HG02938 (cell line): ENCODE measurements at regions not wholly inside any gene's neighbourhood (a gene's known extent, or its start where the extent isn't known, plus 50 kb on each side); places are given as distances from the start of the nearest gene placed in this dataset.
"Not testable (repeated sequence)": the region's sequence is repeated elsewhere in the genome, so short reads cannot be mapped to it uniquely, and the experiment has no call there.

ENCODE experiments used
- ATAC-seq: cut with Tn5 transposase; IDR thresholded peaks from one replicate; pipeline ENCODE4 v1.9.1; 2021; ENCODE audit warnings: mild to moderate bottlenecking, moderate library complexity; ENCODE audit not compliant: unreplicated experiment

DNA sequence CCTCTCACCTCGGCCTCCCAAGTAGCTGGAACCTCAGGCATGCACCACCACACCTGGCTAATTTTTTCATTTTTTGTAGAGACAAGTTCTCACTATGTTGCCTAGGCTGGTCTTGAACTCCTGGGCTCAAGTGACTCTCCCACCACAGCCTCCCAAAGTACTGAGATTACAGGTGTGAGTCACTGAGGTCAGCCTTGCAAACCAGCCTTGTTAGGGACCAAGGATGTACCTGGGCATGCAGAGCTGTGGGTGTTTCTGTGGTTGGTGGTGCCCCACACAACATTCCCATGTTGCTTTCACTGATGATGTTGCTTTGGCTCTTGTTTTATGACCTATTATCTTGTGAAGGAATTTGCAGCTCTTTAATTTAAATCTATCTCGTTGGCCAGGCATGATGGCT lies 54.8 kb downstream of the OTUD1 start:
- ATAC-seq = no peak

DNA sequence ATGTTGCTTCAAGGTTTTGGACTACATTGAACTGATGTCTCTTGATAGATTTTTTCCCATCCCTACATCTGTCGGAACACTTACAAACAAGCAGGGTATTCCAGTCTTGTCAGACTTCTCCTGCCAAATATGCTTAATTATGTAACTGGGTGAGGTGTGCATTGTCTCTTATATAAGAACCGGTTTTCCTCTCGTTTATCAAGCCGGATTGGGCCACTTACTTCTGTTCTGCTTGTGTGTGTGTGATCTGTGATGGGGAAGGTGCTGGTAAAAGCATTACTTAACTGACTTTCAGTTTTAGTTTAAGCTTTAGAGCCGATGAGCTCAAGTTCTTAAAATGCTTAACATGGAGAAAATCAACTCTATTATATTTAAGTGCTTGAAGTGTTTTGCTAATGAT lies 57.9 kb downstream of the OTUD1 start:
- ATAC-seq = no peak

DNA sequence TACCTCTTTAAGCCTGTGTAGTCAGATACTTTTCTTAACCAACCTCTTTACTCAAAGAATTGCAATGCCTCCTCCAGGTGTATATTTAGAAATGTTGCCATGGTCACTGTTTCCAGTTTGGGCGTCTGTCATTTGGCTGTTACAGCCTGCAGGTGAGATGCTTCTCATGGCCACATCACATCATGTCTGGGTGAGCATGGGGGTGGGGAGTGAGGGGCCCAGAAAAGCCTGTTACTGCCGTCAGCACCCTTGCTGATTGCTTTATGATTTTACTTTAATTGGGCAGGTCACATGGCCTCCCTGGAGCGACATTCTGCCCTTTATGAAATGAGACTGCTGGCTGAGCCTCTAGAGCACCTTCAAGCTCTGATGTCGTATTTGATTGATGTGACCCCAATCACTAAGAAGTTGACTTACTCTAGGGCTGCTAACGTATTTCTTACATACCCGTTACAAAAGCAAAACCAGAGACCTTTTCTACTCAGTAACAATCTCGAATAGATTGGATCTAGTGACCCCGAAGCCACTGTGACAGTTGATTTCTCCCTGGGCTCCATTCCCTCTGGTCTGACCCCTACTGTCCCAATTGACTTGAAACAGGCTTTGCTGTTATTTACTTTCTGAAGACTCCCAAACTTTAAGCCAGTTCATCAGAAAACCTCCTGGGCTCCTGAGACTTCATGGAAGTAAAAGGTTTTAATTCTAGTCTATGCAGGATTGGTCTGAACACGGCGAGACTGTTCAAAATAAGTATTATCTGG lies 60.7 kb downstream of the OTUD1 start:
- no peak for ATAC-seq

DNA sequence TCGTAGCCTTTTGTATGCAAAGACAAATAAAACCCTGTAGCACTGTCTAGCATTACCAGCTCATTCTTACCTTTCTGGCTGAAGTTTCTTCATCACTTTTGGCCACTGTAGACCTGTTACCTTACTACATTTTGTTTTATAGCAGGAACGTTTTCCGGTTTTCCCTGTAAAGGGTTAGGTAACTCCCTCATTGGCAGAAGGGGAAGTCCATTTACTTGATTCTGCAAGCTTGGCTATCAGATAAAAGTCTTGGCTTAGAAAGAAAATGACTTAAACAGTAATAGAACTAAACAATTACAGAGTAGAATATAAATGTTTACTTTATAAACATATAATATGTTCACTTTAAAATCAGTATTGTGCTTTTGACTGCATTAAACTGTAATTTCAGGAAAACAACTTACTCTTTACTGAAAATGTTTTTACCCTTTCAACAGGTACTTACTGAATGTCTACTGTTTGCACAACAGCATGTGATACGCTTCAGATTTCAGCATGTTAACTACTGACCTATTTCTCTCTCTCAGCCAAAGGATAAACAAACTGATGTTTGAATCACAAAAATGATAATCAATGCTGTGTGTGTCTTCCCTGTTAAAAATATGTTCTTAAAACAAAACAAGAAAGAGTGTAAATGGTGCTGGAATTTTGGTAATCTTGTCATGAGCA lies 67.1 kb downstream of the OTUD1 start:
- ATAC-seq = no peak

DNA sequence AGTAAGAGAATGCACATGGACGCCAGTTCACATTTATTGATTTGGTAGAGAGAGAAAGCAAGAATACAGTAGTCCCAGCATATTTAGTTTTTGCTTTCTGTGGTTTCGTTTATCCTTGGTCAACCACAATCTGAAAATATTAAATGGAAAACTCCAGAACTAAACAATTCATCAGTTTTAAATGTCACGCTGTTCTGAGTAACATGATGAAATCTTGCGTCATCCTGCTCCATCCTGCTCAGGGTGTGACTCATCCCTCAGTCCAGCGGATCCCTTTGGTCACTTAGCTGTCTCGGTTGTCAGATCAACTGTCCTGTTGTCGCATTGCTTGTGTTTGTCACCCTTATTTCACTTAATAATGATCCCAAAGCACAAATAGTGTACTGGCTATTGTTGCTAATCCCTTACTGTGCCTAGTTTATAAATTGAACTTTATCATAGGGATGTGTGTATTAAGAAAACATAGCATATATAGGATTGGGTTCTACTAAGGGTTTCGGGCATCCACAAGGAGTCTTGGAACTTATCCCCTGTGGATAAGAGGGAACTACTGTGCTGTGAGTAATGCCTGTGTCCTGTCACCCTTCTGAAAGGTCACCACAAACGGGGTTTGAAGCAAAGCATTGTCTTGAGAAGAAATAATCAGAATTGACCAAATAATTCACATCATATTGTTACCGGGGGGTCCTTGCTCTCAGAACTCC lies 73.6 kb downstream of the OTUD1 start:
- no peak for ATAC-seq

DNA sequence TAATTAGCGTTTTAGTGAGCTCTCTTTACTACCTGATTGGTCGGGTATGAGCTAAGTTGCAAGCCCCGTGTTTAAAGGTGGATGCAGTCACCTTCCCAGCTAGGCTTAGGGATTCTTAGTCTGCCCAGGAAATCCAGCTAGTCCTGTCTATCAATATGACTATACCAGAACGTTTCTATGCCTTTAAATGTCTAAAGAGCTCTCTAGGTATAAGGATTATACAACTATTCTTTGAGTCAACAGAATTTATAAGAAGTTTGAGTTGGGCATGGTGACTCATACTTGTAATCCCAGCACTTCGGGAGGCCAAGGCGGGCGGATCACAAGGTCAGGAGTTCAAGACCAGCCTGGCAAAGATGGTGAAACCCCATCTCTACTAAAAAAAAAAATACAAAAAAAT lies 74.7 kb downstream of the OTUD1 start:
- not testable (repeated sequence) for ATAC-seq

DNA sequence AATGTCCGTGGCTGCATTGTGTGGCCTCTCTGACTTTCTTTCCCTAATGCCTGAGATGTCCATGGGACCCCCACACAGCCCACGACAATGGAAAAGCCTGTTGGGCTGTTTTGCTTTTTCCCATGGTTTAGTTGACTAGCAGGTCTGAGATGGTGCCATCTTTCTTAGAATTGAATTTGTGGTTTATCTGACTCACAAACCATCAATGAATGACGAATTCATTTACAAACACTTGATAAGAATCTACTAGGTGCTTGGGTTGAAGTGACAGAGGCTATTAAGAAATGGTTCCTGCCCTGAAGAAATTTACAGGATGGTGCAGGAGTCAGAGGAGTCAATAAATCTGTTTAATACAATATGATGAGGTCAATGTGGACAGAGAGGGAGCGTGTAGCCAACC lies 75.4 kb downstream of the OTUD1 start:
- no peak for ATAC-seq

DNA sequence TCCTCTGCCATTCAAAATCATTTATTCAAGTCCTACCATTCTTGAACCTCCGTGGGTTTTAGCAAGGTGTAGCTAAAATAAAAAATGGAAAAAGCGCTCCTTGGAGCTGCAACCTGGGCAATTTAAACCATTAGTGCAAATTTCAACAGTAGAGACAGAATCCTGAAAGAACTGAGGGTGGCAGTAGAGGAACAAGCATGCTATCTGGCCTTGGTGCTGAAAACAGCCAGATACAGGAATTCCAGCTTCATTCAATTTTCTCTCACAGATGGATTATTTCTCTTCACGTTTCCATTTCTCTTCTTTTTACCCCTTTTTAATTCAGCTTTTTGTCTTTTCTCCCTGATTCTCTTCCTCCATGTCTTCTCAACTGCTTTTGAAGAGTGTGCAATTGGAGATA lies 77.7 kb downstream of the OTUD1 start:
- ATAC-seq = no peak

DNA sequence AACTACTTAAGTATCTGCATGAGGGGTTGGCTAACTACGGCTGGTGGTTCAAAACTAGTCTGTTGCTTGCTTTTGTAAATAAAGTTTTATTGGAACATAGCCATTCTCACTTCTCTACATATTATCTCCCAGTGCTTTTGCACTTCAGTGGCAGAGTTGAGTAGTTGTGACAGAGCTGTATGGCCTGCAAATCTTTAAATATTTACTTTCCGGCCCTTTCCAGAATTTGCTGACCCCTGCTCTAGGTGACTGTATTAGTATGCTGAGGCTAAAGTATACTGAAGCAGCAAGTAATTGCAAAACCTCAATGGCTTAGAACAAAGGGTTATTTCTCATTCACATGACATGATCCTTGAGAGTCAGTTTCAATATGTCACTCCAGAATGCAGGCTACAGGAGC lies 78.3 kb downstream of the OTUD1 start:
- no peak for ATAC-seq

DNA sequence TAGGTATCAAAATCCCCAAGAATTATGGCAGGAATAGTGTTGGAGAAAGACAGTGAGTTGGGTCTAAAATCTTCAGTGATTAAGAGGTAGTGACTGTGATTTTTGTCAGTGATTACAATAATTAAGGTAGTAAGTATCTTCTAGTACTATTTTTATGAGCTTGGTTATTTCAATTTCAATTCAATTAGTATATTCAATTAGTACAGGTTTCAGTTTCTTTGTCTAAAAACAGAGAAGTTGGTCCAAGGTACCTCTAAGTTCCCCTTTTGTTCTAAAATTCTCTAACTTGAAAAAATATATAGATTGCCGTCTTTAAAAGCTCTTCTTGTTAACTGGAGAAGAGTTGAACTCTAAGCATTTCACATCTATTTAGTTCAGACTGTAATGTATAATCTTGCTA lies 82.9 kb downstream of the OTUD1 start:
- no peak for ATAC-seq

DNA sequence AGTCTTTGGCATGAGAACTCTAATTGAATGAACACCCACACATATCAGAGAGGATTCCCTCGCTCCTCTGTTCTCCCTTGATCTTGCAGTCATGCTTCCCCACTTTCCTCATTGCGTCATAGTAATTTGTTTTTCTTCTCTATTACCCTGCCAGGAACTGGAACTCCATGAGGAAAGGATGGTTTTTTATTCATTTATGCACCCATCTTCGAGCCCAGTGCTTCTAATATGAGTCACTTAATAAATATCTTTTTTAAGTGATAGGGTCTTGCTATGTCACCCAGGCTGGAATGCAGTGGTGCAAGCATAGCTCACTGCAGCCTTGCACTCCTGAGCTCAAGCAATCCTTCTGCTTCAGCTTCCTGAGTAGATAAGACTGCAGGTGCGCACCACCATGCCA lies 83.5 kb downstream of the OTUD1 start:
- ATAC-seq = no peak

DNA sequence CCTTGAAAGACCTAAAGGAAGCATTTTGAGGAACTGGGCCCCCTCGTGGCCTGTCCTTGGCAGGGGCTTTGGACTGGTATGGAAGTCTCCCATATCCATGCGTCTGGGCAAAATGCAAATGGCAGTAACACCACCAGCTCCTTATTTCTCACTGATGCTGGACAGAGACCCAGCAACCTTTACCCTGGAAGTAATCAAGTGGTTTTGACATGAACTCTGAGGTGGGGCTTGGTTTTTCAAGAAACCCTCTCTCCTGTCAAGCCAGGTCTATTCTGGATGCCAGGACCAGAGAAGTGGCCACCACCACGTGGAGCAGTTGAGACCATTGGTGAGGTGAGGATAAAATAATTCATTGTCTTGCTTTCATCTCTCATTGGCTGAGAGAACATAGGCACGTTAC lies 84.4 kb downstream of the OTUD1 start:
- no peak for ATAC-seq

DNA sequence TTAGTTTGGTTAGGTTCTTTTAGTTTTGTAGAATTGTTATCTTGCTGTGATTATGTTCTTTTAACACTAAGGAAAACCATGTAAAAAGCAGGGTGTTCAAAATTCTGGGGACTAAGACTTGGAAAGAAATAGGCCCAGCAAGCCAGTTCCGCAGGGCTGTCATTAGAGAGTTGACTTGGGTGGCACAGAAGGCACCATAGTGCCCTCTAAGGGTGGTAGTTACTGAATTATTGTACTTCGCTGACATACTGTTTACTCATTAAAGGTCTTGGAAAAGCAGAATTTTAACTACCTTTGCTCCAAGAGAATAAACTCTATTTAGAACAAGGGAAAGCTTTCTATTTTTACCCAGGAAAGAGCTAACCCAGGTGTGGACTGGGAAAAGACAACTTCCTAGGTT lies 86.5 kb downstream of the OTUD1 start:
- peak; percentile 43 for ATAC-seq

DNA sequence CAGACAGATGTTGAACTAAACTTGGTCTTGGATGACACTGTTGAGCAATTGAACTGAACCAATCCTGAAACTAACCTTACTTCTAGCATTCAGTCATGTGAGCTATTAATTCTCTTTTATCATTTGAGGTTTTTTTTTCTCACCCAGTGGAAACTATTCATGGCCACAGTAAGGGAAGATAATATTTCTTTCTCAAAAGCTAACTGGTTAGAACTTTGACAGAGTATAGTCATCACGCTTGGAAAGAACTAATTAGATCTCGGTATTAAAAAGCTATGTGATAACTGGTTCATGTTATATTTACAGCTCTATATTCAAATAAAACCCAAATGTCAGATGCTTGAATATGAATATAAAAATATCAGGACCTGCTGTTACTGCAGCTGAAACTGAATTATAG lies 89.5 kb downstream of the OTUD1 start:
- no peak for ATAC-seq

DNA sequence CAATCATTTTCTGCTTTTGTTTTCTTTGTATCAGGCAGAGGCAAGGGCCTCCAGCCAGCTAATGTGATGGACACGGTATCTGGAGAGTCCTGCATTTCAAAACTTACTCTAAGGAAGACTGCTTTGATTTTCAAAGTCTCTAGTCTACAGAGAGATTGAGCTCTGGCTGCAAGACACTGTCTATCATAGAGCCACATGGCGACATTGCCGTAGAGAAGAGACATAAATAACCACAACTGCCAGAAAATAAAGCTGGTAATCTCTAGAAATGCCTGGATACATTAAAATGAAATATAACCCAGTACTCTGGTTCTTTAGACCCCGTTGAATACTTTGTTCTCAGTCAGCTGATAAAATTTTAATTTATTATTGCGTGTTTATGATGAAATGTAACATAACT lies 90.8 kb downstream of the OTUD1 start:
- no peak for ATAC-seq

DNA sequence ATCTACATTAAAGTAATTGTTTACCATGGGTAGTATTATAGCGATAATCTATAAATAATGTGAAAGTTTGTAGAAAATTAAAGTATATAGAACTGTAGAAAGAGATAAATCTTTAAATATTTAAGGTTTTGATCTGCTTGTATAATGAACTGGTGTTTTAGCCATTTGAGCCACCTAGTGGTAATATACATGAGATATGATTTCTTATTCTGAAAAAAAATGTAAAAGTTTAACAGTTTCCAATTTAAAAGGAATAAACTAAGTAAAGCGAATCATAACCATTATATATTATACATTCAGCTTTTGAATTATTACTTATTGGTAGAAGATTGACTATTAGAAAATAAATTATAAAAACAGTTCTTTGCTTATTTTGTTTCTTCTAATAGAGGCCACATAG lies 91.2 kb downstream of the OTUD1 start:
- no peak for ATAC-seq

DNA sequence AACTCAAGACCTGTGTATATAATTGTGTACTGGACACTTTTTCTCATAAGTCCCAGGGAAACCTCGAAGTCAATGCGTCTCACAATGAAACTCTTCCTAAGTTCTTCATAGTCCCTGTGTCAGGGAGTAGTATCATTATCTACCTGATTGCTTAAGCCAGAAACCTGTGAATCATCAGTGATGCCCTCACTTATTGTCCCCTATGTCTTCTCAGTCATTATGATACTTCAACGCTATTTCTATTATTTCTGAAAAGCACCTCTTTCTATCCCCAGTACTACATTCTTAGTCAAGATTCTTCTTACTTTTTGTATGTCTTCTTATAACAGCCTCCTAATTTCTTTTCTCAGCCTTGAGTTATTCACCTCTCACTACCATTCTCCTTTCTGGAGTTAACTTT lies 94.3 kb downstream of the OTUD1 start:
- ATAC-seq = no peak

DNA sequence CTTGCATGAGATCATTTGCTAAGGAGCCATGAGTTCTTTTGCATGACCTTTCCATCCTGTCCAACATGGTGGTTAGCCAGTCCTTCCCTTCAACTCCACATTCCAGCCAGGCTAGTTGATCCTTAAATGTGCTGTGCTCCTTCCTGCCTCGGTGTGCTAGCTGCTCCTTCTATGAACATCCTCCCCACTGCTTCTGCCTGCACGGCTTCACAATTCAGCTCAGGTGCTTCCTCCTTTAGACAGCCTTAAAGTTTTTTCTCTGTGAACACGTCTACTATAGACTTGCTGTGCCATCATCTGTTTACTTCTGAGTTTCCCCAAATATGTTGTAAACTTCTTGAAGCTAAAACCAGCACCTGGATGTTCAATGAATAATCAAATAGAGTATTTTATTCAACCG lies 95.5 kb downstream of the OTUD1 start:
- no peak for ATAC-seq

DNA sequence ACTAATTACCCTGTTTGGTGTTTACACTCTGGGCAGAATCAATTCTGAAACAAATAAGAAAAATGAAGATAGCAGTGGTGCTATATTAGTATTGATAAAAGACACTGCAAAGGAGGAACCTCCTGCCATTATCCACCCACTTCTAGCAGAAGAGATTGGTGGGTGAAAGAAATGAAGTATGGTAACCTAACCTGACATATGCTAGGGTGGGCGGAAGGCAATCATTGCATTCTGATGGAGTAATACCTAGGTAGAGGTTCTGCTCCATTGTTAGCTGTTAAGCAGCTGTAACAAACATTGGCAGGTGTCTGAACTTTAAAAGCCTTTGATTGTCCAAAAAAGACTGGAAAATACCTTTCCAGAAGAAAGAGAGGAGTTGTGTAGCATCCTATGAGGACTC lies 95.9 kb downstream of the OTUD1 start:
- ATAC-seq = no peak

DNA sequence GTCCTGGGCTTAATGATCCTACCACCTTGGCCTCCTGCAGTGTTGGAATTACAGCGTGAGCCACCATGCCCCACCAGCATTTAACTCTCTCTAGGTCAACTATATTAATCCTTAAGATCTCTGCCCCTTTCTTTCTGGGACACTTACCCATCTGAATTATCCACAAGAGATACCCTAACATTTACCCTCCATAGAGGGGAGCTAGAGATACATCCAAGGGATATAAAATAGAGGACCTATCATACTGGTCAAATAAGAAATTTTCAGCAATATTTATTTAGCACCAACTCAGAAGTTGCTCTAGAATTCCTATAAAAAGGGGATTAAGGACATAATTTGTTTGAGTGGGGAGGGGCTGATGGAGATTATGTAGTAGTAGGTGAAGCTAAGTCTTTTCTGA lies 96.5 kb downstream of the OTUD1 start:
- ATAC-seq = no peak

DNA sequence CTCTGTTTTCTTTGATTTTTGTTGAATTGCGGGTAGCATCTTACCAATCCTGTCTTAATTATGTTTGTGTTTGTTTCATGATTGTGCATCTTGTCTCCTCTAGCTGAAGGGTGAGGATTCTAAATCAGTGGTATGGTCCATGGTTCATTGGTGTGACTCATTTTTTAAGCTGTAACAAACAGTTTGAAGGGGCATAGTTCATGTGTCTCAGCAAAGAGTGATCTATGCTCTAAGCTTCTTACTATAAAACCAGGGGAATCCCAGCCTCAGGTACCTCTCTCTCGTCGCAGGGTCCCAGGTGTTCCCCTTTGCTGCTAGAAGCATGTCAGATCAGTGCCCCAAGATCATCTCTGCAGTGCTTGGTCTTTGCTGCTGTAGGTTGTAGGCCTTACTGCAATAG lies 100.1 kb downstream of the OTUD1 start:
- ATAC-seq = no peak

DNA sequence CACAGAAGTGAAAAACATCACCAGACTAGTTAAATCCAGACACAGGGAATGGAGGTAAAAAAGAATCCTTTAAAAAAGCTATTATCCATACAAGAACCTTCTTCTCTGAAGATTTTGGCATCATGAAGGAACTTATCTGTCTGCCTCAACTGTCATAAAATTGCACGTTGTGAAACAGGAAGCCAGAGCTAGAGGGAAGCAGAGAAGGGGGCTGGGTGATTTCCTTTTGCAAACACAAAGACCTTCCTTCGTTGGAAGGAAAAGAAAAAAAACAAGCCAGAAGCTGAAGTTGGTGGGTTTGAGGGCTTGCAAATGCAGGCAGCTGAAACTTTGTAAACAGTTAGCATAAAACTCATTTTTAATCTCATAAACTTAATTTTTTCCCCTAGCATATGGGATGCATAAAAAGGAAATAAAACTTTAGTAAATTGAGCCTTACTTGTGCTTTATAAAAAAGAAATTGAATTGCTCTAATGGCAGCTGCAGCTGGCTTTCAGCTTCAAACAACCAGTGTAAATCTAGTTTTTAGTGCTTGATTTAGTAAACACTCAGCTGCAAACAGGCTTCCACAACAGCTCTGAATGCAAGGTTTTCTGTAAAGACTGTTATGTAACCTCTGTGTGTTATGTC lies 101.6 kb downstream of the OTUD1 start:
- no peak for ATAC-seq
